ENCODE measurements at regions not wholly inside any gene's neighbourhood (a gene's known extent, or its start where the extent isn't known, plus 50 kb on each side); places are given as distances from the start of the nearest gene placed in this dataset.

- no peak for ATAC-seq
- TF ChIP-seq TOX (CRISPR knock-in tag; IDR thresholded peaks at IDR 0.05; ENCODE audit: borderline replicate concordance) (no peak), ISL1 (CRISPR knock-in tag; IDR thresholded peaks at IDR 0.05) (no peak), GLIS3 (CRISPR knock-in tag; IDR thresholded peaks at IDR 0.05) (no peak), ZC3H10 (CRISPR knock-in tag; IDR thresholded peaks at IDR 0.05) (no peak), ZFP3 (CRISPR knock-in tag; IDR thresholded peaks at IDR 0.05) (no peak), CSDC2 (CRISPR knock-in tag; IDR thresholded peaks at IDR 0.05) (no peak), POU6F1 (CRISPR knock-in tag; IDR thresholded peaks at IDR 0.05; ENCODE audit: borderline replicate concordance, low read depth) (no peak), BACH2 (CRISPR knock-in tag; IDR thresholded peaks at IDR 0.05; ENCODE audit: borderline replicate concordance) (no peak), OSR1 (CRISPR knock-in tag; IDR thresholded peaks at IDR 0.05) (no peak), SNAI2 (CRISPR knock-in tag; IDR thresholded peaks at IDR 0.05) (no peak), RARB (CRISPR knock-in tag; IDR thresholded peaks at IDR 0.05) (no peak), TCF4 (CRISPR knock-in tag; IDR thresholded peaks at IDR 0.05; ENCODE audit: borderline replicate concordance) (no peak), ARNTL (CRISPR knock-in tag; IDR thresholded peaks at IDR 0.05; ENCODE audit: borderline replicate concordance, low read depth) (no peak), ZNF70 (CRISPR knock-in tag; IDR thresholded peaks at IDR 0.05) (no peak)
These were observed 432.7 kb upstream of the ARID1B start for GRCh38 chr6:156344491-156344890.

- no peak for ATAC-seq
These were observed 439.4 kb upstream of the ARID1B start for GRCh38 chr6:156337801-156338200.

GRCh38 chr6:156336733-156337132, 440.4 kb upstream of the ARID1B start:
- no peak for TF ChIP-seq TOX (CRISPR knock-in tag; IDR thresholded peaks at IDR 0.05; ENCODE audit: borderline replicate concordance)
- no peak for TF ChIP-seq PPARA (CRISPR knock-in tag; IDR thresholded peaks at IDR 0.05; ENCODE audit: borderline replicate concordance)
- no peak for TF ChIP-seq ZNF565 (CRISPR knock-in tag; conservative IDR thresholded peaks at IDR 0.05; ENCODE audit: low read depth)
- no peak for TF ChIP-seq POU6F1 (CRISPR knock-in tag; IDR thresholded peaks at IDR 0.05; ENCODE audit: borderline replicate concordance, low read depth)
- TF ChIP-seq CSDC2 (CRISPR knock-in tag; IDR thresholded peaks at IDR 0.05), result no peak
- no peak for TF ChIP-seq ISL1 (CRISPR knock-in tag; IDR thresholded peaks at IDR 0.05)
- TF ChIP-seq ZC3H10 (CRISPR knock-in tag; IDR thresholded peaks at IDR 0.05), result no peak
- no peak for TF ChIP-seq TCF4 (CRISPR knock-in tag; IDR thresholded peaks at IDR 0.05; ENCODE audit: borderline replicate concordance)
- no peak for ATAC-seq

More at GRCh38 chr6:156337801-156338200, 439.4 kb upstream of the ARID1B start:
- TF ChIP-seq ZC3H10 (CRISPR knock-in tag; IDR thresholded peaks at IDR 0.05), result no peak
- TF ChIP-seq GLIS3 (CRISPR knock-in tag; IDR thresholded peaks at IDR 0.05), result no peak
- TF ChIP-seq ZFP30 (CRISPR knock-in tag; IDR thresholded peaks at IDR 0.05), result no peak
- TF ChIP-seq BACH2 (CRISPR knock-in tag; IDR thresholded peaks at IDR 0.05; ENCODE audit: borderline replicate concordance), result no peak
- TF ChIP-seq TOX (CRISPR knock-in tag; IDR thresholded peaks at IDR 0.05; ENCODE audit: borderline replicate concordance), result no peak
- TF ChIP-seq RARB (CRISPR knock-in tag; IDR thresholded peaks at IDR 0.05), result no peak
- TF ChIP-seq ZNF565 (CRISPR knock-in tag; conservative IDR thresholded peaks at IDR 0.05; ENCODE audit: low read depth), result no peak
- TF ChIP-seq TCF4 (CRISPR knock-in tag; IDR thresholded peaks at IDR 0.05; ENCODE audit: borderline replicate concordance), result no peak
- no peak for TF ChIP-seq ESRRG (CRISPR knock-in tag; IDR thresholded peaks at IDR 0.05)
- no peak for TF ChIP-seq PATZ1 (CRISPR knock-in tag; IDR thresholded peaks at IDR 0.05; ENCODE audit: borderline replicate concordance)

- ATAC-seq, result no peak
- TF ChIP-seq PATZ1 (CRISPR knock-in tag; IDR thresholded peaks at IDR 0.05; ENCODE audit: borderline replicate concordance) (no peak), GLIS3 (CRISPR knock-in tag; IDR thresholded peaks at IDR 0.05) (no peak), ZC3H10 (CRISPR knock-in tag; IDR thresholded peaks at IDR 0.05) (no peak), CREB5 (CRISPR knock-in tag; IDR thresholded peaks at IDR 0.05; ENCODE audit: low read depth) (no peak), ZNF8 (CRISPR knock-in tag; IDR thresholded peaks at IDR 0.05) (no peak), ZFP3 (CRISPR knock-in tag; IDR thresholded peaks at IDR 0.05) (no peak), POU6F1 (CRISPR knock-in tag; IDR thresholded peaks at IDR 0.05; ENCODE audit: borderline replicate concordance, low read depth) (no peak), ARNTL (CRISPR knock-in tag; IDR thresholded peaks at IDR 0.05; ENCODE audit: borderline replicate concordance, low read depth) (no peak), SNAI2 (CRISPR knock-in tag; IDR thresholded peaks at IDR 0.05) (no peak), PPARA (CRISPR knock-in tag; IDR thresholded peaks at IDR 0.05; ENCODE audit: borderline replicate concordance) (no peak), CSDC2 (CRISPR knock-in tag; IDR thresholded peaks at IDR 0.05) (no peak), ISL1 (CRISPR knock-in tag; IDR thresholded peaks at IDR 0.05) (no peak), CSRNP3 (CRISPR knock-in tag; IDR thresholded peaks at IDR 0.05) (no peak), ZFP30 (CRISPR knock-in tag; IDR thresholded peaks at IDR 0.05) (no peak), ZNF565 (CRISPR knock-in tag; conservative IDR thresholded peaks at IDR 0.05; ENCODE audit: low read depth) (no peak), ESRRG (CRISPR knock-in tag; IDR thresholded peaks at IDR 0.05) (no peak), RARB (CRISPR knock-in tag; IDR thresholded peaks at IDR 0.05) (no peak)
These were observed 441.1 kb upstream of the ARID1B start for GRCh38 chr6:156336089-156336488.
